C4-2B (cell line): ENCODE measurements at regions not wholly inside any gene's neighbourhood (a gene's known extent, or its start where the extent isn't known, plus 50 kb on each side); places are given as distances from the start of the nearest gene placed in this dataset.

Experiments
- H3K27ac ChIP-seq: fragments of 450-650 bp; 2 replicates; pipeline ENCODE4 v1.5.1; 2017
- ZFX ChIP-seq: fragments of 450-650 bp; IDR thresholded peaks from 2 replicates; pipeline ENCODE4 v1.6.1; 2017
- TF ChIP-seq, protein P1 (sequence below): fragments of 450-650 bp; conservative IDR thresholded peaks from 2 replicates; pipeline ENCODE4 v1.5.1; 2017; ENCODE audit warnings: mild to moderate bottlenecking

GRCh38 chr22:48899523-48900326 is 927.9 kb downstream of the BRD1 start:
- no peak for TF ChIP-seq ZFX
- no peak overlapping the region for H3K27ac ChIP-seq

DNA sequence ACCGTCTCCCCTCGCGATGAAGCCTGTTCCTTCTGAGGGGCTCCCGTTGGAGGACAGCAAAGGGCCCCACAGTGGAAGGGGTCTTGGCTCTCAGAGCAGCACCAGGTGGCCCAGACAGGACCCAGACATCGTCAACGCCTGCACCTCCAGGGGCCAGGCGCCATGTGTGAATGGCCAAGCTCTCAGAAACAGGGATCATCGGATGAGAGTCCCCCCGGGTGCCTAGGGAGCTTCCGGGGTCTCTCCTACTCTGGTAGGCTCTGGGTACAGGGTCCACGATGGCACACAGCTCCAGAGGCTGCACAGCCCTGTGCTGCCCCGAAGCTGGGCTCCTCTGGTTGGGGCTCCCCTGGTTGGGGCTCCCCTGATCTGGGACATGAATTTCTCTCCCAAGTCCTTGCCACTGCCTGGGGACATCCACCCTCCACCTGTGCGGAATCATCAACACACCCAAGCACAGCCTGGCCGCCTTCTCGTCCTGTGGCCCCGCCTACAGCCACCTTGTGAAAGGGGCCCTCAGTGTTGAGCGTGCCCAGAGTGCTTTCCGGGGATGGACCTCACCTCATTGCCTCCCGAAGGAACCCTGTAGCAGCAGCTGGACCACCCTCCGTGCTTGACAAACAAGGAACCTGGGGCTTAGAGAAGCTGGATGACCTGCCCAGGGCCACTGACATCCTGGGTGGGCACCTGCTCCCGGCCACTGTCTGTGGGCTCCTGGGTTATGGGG is 929.0 kb downstream of the BRD1 start:
- TF ChIP-seq, protein P1, sequence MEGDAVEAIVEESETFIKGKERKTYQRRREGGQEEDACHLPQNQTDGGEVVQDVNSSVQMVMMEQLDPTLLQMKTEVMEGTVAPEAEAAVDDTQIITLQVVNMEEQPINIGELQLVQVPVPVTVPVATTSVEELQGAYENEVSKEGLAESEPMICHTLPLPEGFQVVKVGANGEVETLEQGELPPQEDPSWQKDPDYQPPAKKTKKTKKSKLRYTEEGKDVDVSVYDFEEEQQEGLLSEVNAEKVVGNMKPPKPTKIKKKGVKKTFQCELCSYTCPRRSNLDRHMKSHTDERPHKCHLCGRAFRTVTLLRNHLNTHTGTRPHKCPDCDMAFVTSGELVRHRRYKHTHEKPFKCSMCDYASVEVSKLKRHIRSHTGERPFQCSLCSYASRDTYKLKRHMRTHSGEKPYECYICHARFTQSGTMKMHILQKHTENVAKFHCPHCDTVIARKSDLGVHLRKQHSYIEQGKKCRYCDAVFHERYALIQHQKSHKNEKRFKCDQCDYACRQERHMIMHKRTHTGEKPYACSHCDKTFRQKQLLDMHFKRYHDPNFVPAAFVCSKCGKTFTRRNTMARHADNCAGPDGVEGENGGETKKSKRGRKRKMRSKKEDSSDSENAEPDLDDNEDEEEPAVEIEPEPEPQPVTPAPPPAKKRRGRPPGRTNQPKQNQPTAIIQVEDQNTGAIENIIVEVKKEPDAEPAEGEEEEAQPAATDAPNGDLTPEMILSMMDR = no peak
- no peak overlapping the region for H3K27ac ChIP-seq

DNA sequence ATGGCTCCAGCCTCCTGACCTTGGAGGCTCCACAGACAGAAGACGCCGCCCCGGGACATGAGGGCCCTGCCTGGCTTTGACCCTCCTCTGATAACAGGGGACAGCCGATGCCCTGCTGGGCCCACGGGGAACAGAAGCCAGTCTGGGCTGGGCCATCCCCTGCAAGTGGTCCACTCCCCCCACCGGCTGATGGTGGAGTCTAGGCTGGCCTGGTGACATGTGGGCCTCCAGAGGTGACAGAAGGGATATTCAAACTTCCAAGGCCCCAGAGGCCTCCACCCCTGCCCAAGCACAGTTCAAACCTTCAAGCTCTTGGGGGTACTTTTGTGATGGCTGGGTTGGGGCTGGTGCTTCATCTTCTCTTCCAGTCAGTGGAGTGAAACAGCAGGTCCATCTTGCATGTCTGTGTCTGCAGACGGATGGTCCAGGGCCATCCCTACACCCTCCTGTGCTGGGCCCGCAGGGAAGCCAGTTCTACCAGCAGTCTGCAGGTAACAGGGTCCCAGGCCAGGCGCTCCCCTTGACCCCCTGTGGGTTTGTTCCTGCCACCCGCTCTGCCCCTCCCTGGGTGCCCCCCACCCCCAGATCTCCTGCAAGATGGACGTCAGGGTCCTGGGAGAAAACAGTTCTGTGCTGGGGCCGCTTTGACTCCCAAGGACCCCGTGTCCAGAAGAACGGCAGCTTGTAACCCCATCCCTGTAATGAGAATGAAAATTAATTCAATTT is 929.9 kb downstream of the BRD1 start:
- no peak overlapping the region for H3K27ac ChIP-seq
- no peak for TF ChIP-seq ZFX
- TF ChIP-seq, protein P1 = no peak

DNA sequence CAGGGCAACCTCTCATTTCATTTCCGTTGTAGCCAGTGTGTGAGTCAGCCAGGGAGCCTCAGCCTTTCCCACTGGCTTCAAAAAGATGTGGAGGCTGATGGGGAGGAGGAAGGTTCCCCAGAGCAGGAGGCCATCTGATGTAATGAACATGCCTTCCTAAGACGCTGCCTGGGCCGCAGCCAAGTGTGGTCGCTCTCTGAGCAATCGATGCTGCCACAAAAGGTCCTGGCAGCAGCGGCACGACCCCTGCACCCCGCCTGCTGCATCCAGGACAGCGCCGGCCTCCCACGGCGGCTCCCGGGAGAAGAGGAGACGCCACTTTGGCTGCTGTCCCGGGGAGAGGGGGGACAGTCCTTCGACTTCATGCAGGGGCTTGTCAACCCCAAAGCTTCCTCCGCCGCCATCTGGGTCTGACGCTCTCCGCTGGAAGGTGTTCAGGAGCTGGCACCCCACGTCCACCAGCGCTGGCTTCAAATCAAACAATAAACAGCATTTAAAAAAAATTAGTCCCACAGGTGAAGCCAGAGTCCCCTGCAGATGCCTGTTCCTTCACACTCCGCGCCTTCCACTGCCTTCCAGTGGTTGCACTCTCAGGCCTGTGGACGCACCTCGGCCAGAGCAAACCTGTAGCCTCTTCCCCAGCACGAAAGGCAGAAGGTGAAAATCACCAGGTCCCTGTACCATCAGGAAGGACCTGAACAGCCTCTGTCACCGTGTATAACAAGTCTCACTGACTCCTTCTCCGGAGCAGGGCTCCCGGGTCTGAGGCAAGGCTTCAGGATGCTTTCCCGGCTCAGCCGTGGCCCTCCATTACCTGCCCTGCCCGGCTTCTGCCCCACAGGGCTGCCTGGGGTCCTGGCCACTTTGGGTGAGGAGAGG is 930.7 kb downstream of the BRD1 start:
- H3K27ac ChIP-seq = no peak overlapping the region
- no peak for TF ChIP-seq ZFX
- TF ChIP-seq, protein P1 = no peak

DNA sequence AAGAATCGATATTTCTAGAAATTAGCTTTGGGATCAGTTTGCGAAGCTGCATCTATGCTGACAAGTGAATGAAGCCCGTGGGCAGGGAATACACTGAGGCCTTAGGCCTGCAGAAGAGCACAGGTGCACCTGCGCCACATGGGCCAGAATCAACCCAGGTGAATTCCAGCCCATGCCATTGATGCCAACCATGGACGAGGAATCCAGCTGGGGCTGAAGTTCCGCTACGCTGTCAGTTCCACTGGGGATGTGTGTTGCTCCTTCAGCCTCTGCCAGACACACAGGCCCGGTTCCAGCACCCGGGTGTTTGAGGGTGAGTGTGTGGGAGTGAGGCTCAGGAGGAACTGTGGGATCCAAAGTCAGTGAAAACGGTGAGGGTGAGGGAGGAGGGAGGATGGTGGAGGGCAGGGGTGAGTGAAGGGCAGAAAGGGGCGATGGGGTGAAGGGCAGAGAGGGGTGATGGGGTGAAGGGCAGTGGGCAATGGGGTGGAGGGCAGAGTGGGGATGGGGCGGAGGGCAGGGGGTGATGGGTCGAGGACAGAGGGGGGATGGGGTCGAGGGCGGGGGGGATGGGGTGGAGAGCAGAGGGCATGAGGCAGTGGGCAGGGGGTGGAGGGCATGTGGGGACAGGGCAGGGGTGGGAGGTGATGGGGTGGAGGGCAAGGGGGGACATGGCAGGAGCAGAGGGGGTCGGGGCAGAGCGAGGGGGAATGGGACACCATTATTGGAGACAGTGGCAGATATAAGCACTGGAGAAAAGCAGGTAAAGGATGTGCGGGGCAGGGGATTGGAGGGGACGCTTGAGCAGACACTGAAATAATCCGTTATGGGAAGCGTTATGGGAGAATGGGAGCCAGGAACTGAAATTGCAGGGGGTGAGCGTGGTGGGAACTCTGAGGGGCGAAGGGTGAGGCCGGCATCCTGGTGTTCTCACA is 931.6 kb downstream of the BRD1 start:
- H3K27ac ChIP-seq = no peak overlapping the region
- TF ChIP-seq, protein P1 = no peak
- no peak for TF ChIP-seq ZFX

DNA sequence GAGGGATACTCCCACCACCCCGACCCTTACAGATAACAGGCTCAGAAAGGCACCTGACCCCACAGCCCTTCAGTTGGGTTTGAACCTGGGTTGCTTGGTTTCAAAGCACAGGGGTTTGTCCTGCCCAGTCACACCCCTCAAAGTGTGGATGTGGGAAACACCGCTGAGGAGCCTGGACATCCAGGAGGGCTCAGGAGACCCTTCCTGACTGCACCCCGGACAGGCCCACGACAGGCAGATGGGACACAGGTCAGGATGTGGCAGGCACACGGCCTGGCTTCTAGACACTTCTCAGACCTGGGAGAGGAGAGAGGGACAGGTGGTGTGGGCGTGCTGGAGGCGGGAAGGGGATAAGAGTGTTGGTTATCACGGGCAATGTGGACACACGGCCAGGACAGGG is 932.3 kb downstream of the BRD1 start:
- H3K27ac ChIP-seq = no peak overlapping the region
- TF ChIP-seq ZFX = no peak
- TF ChIP-seq, protein P1 = no peak
